ENCODE measurements at regions not wholly inside any gene's neighbourhood (a gene's known extent, or its start where the extent isn't known, plus 50 kb on each side); places are given as distances from the start of the nearest gene placed in this dataset.

- Histone ChIP-seq H3K4me3 (no peak overlapping the region), H3K27ac (no peak overlapping the region), H3K27me3 (no peaks in the 10 kb centered on the region), H3K9me3 (no peaks in the 10 kb centered on the region), H3K36me3 (no peaks in the 10 kb centered on the region), H3K4me1 (ENCODE audit: insufficient read depth) (peaks cover 2% of the 10 kb centered on the region)
- 89 to 92% (median 90%) methylated on average over 8 of the region's 8 CpGs for WGBS, 3 donors
- intact Hi-C loops (cut with DNase I): loop anchor here (5.0 to 10.0 kb wide), 8 partner anchors 255 to 935 kb away; partner anchors contain the start of gene UBL3 (in 1 of the 4)
- no peak for TF ChIP-seq CTCF (IDR thresholded peaks at IDR 0.05)
- TF ChIP-seq EP300 (IDR thresholded peaks at IDR 0.05): no peak
- TF ChIP-seq POLR2A (IDR thresholded peaks at IDR 0.05): no peak
- no peak for DNase-seq
Measured at GRCh38 chr13:30109471-30110135, 197.7 kb downstream of the KATNAL1 start.

GRCh38 chr13:30108913-30109237, 198.5 kb downstream of the KATNAL1 start:
- peaks cover 2% of the 10 kb centered on the region for H3K4me1 ChIP-seq (ENCODE audit: insufficient read depth)
- WGBS, 3 donors: 77 to 83% (median 82%) methylated on average over 8 of the region's 8 CpGs
- intact Hi-C loops (cut with DNase I): loop anchor here in 2 of 4 donors (5.0 to 10.0 kb wide), 2 partner anchors 344 to 612 kb away; no protein-coding TSS in a partner anchor
- no peak for TF ChIP-seq POLR2A (IDR thresholded peaks at IDR 0.05)
- TF ChIP-seq EP300 (IDR thresholded peaks at IDR 0.05): no peak
- no peak for TF ChIP-seq CTCF (IDR thresholded peaks at IDR 0.05)
- no peak for DNase-seq
- no peaks in the 10 kb centered on the region for H3K9me3 ChIP-seq
- no peak overlapping the region for H3K4me3 ChIP-seq
- no peak overlapping the region for H3K27ac ChIP-seq
- H3K27me3 ChIP-seq: no peaks in the 10 kb centered on the region
- H3K36me3 ChIP-seq: no peaks in the 10 kb centered on the region

GRCh38 chr13:30108216-30108912, 199.0 kb downstream of the KATNAL1 start:
- Histone ChIP-seq H3K4me3 (no peak overlapping the region), H3K36me3 (no peaks in the 10 kb centered on the region), H3K4me1 (ENCODE audit: insufficient read depth) (no peaks in the 10 kb centered on the region), H3K9me3 (no peaks in the 10 kb centered on the region), H3K27ac (no peak overlapping the region), H3K27me3 (no peaks in the 10 kb centered on the region)
- no peak for TF ChIP-seq EP300 (IDR thresholded peaks at IDR 0.05)
- TF ChIP-seq POLR2A (IDR thresholded peaks at IDR 0.05): no peak
- no peak for TF ChIP-seq CTCF (IDR thresholded peaks at IDR 0.05)
- intact Hi-C loops (cut with DNase I): loop anchor here in 2 of 4 donors (5.0 to 10.0 kb wide), 2 partner anchors 344 to 611 kb away; no protein-coding TSS in a partner anchor
- WGBS, 3 donors: 74 to 78% (median 75%) methylated on average over 13 of the region's 13 CpGs
- no peak for DNase-seq

- intact Hi-C loops (cut with DNase I): loop anchor here in 2 of 4 donors (5.0 to 10.0 kb wide), 2 partner anchors 343 to 610 kb away; no protein-coding TSS in a partner anchor
- no peaks in the 10 kb centered on the region for H3K27me3 ChIP-seq
- no peak for TF ChIP-seq EP300 (IDR thresholded peaks at IDR 0.05)
- no peak for TF ChIP-seq POLR2A (IDR thresholded peaks at IDR 0.05)
- no peak for TF ChIP-seq CTCF (IDR thresholded peaks at IDR 0.05)
- 91 to 97% (median 91%) methylated on average over 14 of the region's 14 CpGs for WGBS, 3 donors
- DNase-seq: no peak
- H3K36me3 ChIP-seq: no peaks in the 10 kb centered on the region
- no peaks in the 10 kb centered on the region for H3K4me1 ChIP-seq (ENCODE audit: insufficient read depth)
- H3K27ac ChIP-seq: no peak overlapping the region
- no peak overlapping the region for H3K4me3 ChIP-seq
- no peaks in the 10 kb centered on the region for H3K9me3 ChIP-seq
Measured at GRCh38 chr13:30107521-30108136, 199.7 kb downstream of the KATNAL1 start.
